Keratinocyte (primary cell): ENCODE measurements at regions not wholly inside any gene's neighbourhood (a gene's known extent, or its start where the extent isn't known, plus 50 kb on each side); places are given as distances from the start of the nearest gene placed in this dataset.

Experiments used
- CTCF ChIP-seq, 3 experiments: IDR thresholded peaks in 1 of 3; conservative IDR thresholded peaks in 1 of 3; optimal IDR thresholded peaks in 1 of 3; 2 replicates in 2 of 3; 3 replicates in 1 of 3; pipeline versions ENCODE3 to v1.5.1; 2011; ENCODE audit warnings: low read length in 3 of 3, mild to moderate bottlenecking in 3 of 3, moderate library complexity in 2 of 3, control low read depth in 1 of 3, inconsistent platforms in 1 of 3; ENCODE audit not compliant: insufficient read depth in 2 of 3; ENCODE audit errors: extremely low read depth in 1 of 3
- EZH2 ChIP-seq: IDR thresholded peaks from one replicate; pipeline ENCODE4 v1.6.1; 2012; ENCODE audit warnings: inconsistent platforms, mild to moderate bottlenecking, low read length, moderate library complexity

GRCh38 chr9:3027210-3027609 lies 183.3 kb upstream of the PUM3 start:
- TF ChIP-seq EZH2, result no peak
- TF ChIP-seq CTCF (optimal IDR thresholded peaks at IDR 0.05 in 1 of 3, IDR thresholded peaks at IDR 0.05 in 1 of 3, conservative IDR thresholded peaks at IDR 0.05 in 1 of 3; ENCODE audit: extremely low read depth in 1 of 3, insufficient read depth in 2 of 3, low read length in 3 of 3), result no peak
